Ishikawa (cell line): ENCODE measurements at regions not wholly inside any gene's neighbourhood (a gene's known extent, or its start where the extent isn't known, plus 50 kb on each side); places are given as distances from the start of the nearest gene placed in this dataset.

Source experiments
- CEBPB ChIP-seq: IDR thresholded peaks from 2 replicates; pipeline ENCODE4 v1.6.1; 2012
- CREB1 ChIP-seq: IDR thresholded peaks from 2 replicates; pipeline ENCODE4 v1.6.1; 2012; ENCODE audit warnings: low read depth
- EGR1 ChIP-seq: IDR thresholded peaks from 2 replicates; pipeline ENCODE4 v1.6.1; 2012
- EP300 ChIP-seq: IDR thresholded peaks from 2 replicates; pipeline ENCODE4 v1.6.1; 2012; ENCODE audit warnings: borderline replicate concordance
- FOXM1 ChIP-seq: IDR thresholded peaks from 2 replicates; pipeline ENCODE4 v1.6.1; 2012; ENCODE audit warnings: low read depth, borderline replicate concordance
- MAX ChIP-seq: IDR thresholded peaks from 2 replicates; pipeline ENCODE4 v1.6.1; 2012
- NFIC ChIP-seq: IDR thresholded peaks from 2 replicates; pipeline ENCODE4 v1.6.1; 2012
- RAD21 ChIP-seq: IDR thresholded peaks from 2 replicates; pipeline ENCODE4 v1.6.1; 2012; ENCODE audit warnings: low read depth
- REST ChIP-seq: IDR thresholded peaks from 2 replicates; pipeline ENCODE4 v1.6.1; 2012; ENCODE audit warnings: low read depth, mild to moderate bottlenecking
- TAF1 ChIP-seq: IDR thresholded peaks from 2 replicates; pipeline ENCODE4 v1.6.1; 2012; ENCODE audit warnings: low read depth, mild to moderate bottlenecking
- TCF12 ChIP-seq: IDR thresholded peaks from 2 replicates; pipeline ENCODE4 v1.6.1; 2012; ENCODE audit warnings: low read depth
- TEAD4 ChIP-seq: IDR thresholded peaks from 2 replicates; pipeline ENCODE4 v1.6.1; 2012
- USF1 ChIP-seq: IDR thresholded peaks from 2 replicates; pipeline ENCODE4 v1.6.1; 2012
- YY1 ChIP-seq: IDR thresholded peaks from 2 replicates; pipeline ENCODE4 v1.6.1; 2012; ENCODE audit warnings: low read depth
- ZBTB7A ChIP-seq: IDR thresholded peaks from 2 replicates; pipeline ENCODE4 v1.6.1; 2012; ENCODE audit warnings: low read depth

GRCh38 chr11:15795378-15795777, 561.0 kb downstream of the SOX6 start:
- TF ChIP-seq RAD21 (no peak), REST (no peak), CREB1 (no peak), ZBTB7A (no peak), EP300 (no peak), USF1 (no peak), MAX (no peak), TEAD4 (no peak), NFIC (no peak), EGR1 (no peak), FOXM1 (no peak), CEBPB (no peak)

- TF ChIP-seq YY1 (no peak), REST (no peak), USF1 (no peak), CEBPB (no peak), TCF12 (no peak), ZBTB7A (no peak), CREB1 (no peak)
Measured at GRCh38 chr11:15800111-15800800, 556.1 kb downstream of the SOX6 start.

GRCh38 chr11:15801126-15801525, 555.2 kb downstream of the SOX6 start:
- TF ChIP-seq TEAD4 = no peak
- TF ChIP-seq CREB1 = no peak
- no peak for TF ChIP-seq FOXM1
- TF ChIP-seq TAF1 = no peak
- no peak for TF ChIP-seq ZBTB7A
- no peak for TF ChIP-seq EGR1
- TF ChIP-seq REST = no peak
- TF ChIP-seq EP300 = no peak
- no peak for TF ChIP-seq CEBPB
- TF ChIP-seq YY1 = no peak
- no peak for TF ChIP-seq TCF12
- no peak for TF ChIP-seq USF1
- TF ChIP-seq RAD21 = no peak
- TF ChIP-seq MAX = no peak
- no peak for TF ChIP-seq NFIC

- no peak for TF ChIP-seq TCF12
- no peak for TF ChIP-seq ZBTB7A
- no peak for TF ChIP-seq MAX
- TF ChIP-seq TAF1 = no peak
- no peak for TF ChIP-seq YY1
- no peak for TF ChIP-seq NFIC
- no peak for TF ChIP-seq EGR1
- no peak for TF ChIP-seq FOXM1
- no peak for TF ChIP-seq USF1
- no peak for TF ChIP-seq RAD21
- TF ChIP-seq EP300 = no peak
- no peak for TF ChIP-seq CREB1
- no peak for TF ChIP-seq REST
- no peak for TF ChIP-seq TEAD4
- TF ChIP-seq CEBPB = no peak
Measured at GRCh38 chr11:15801616-15802015, 554.7 kb downstream of the SOX6 start.
